ENCODE measurements at regions not wholly inside any gene's neighbourhood (a gene's known extent, or its start where the extent isn't known, plus 50 kb on each side); places are given as distances from the start of the nearest gene placed in this dataset.

DNA sequence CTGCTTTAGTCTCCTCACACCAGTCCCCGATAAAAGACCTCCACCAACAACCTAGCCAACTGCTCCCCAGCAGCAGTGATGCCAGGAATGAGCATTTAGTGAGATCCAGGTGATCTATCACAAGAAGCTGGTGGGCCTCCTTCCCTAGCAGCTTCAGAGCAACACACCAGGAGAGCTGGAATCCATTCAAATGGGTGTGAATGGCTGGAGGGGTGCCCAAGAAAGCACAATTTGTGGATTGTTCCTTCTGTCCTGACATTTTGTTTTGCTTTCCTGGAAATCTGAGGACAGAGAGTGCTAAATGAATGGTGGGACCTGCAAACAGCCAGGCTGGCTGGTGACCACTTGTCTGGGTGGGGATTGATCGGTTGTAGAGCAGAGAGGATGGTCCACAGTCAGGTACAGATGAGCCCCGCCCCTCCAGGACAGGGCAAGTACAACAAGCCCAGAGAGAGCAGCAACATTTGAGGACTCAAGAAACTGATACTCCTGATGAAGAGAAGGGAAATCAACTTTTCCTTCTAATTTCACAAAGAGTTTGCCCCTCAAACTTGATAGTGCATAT is 316.8 kb downstream of the VPS13C start:
- POLR2A ChIA-PET = no interaction called here

DNA sequence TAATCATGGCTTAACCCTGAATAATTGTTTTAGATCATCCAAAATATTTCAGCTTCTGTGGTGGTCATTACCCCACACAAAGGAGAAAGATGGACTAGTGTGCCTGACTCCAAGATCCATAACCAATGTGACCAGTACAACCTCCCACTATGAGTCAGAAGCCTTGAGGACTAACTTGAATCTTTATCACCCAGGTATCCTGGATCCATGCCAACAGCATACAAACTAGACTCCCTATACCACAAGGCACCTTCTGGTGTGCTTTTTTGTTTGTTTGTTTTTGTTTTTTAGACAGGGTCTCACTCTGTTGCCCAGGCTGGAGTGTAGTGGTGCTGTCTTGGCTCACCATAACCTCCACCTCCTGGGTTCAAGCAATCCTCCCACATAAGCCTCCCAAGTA is 317.7 kb downstream of the VPS13C start:
- CTCF ChIA-PET = no interaction called here

More for the DNA sequence above, 316.8 kb downstream of the VPS13C start:
- CTCF ChIA-PET = no interaction called here

DNA sequence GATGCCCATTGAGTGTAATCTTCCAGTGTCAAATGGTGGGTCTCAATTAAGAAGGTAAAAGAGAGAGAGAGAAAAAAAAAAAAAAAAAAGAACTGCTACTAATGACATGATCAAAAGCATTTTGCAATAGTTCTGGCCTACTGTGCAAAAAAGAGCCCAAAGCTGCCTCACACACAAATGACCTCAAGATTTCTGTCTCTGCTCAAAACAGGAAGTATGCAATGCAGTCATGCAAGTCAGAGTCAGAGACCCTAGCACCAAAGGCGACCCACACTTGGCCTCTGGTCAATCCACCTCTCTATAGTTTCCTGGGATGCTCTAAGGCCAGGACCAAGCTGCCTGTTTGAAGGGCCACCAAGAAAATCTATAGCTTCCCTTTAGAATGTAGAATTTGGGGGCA is 323.5 kb downstream of the VPS13C start:
- ChIA-PET CTCF (interaction anchor here (0.6 to 0.7 kb wide), 2 partner anchors 13 to 70 kb away, joined by 3 read pairs; no protein-coding TSS in a partner anchor), POLR2A (no interaction called here)

More for the DNA sequence above, 317.7 kb downstream of the VPS13C start:
- POLR2A ChIA-PET = no interaction called here

DNA sequence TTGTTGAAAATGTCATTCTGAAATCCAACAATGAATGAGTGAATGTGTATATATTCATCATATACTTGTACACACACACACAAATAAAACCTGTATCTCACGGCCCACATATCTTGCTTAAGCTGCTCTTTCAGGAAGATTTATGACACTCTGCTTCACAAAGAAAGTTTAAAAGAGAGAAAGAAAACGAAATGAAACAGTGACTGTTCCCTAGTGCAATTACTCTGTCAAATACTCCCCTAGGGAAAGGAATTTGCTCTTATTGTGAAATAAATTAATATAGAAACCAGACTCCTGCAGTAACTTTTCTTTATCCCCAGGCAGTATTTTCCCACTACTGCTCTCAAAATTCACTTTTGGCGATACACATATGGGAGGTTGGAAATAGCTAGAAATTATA is 329.1 kb downstream of the VPS13C start:
- ChIA-PET CTCF (no interaction called here), POLR2A (no interaction called here)

DNA sequence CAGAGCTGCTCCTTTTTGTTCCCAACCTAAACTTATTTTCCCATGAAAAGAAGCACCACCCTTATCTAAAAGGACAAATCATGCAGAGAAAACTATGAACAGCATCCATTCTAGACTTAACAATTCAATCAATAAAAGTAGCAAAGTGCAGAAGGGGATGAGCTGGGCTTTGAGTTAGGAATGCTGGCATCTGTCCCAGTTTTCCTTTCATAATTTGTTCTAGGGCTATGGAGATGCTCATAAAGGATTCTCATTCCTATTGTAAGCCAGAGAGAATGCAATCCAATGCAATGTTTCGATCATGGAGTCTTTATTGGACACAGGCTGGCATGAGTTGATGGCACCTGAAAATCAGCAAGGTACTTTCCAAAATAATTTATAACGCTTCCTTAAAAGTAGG is 330.6 kb downstream of the VPS13C start:
- POLR2A ChIA-PET = no interaction called here

DNA sequence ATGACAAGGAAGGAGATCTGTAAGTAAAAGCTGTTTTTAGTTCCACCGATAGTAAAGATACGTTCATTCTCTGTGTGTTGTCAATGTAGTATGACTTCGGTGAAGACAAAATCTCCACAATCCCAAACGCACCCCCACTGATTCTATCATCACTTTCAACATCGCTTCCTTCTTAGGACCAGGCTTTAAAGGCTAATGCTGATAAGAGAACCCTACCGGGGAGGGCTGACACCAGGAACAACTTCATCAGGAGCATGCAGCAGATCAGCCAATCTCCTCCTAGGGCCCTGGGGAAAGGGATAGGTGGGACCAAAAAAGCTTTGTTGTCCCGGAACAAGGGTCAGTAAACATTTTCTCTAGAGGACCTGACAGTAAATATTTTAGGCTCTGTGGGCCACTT is 334.1 kb downstream of the VPS13C start:
- CTCF ChIA-PET = no interaction called here
- POLR2A ChIA-PET = no interaction called here

More for the DNA sequence above, 330.6 kb downstream of the VPS13C start:
- CTCF ChIA-PET = no interaction called here

DNA sequence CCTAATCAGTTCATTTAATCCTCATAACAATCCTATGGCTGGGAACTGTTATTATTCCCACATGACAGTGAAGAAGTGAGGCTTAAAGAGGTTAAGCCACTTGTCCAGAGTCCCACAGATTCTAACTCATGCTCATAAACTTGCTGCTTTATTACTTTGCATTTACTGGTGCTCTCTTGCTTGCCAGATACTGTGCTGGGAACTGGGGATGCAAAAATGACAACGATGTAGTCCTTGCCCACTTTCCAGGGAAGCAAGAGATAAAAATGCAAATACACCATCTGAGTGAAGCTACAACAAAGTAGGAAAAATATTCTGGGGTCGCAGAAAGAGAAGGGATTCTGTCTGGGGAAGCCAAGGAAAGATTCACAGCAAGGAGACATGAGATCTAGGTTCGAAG is 335.0 kb downstream of the VPS13C start:
- POLR2A ChIA-PET = no interaction called here
- CTCF ChIA-PET = no interaction called here

DNA sequence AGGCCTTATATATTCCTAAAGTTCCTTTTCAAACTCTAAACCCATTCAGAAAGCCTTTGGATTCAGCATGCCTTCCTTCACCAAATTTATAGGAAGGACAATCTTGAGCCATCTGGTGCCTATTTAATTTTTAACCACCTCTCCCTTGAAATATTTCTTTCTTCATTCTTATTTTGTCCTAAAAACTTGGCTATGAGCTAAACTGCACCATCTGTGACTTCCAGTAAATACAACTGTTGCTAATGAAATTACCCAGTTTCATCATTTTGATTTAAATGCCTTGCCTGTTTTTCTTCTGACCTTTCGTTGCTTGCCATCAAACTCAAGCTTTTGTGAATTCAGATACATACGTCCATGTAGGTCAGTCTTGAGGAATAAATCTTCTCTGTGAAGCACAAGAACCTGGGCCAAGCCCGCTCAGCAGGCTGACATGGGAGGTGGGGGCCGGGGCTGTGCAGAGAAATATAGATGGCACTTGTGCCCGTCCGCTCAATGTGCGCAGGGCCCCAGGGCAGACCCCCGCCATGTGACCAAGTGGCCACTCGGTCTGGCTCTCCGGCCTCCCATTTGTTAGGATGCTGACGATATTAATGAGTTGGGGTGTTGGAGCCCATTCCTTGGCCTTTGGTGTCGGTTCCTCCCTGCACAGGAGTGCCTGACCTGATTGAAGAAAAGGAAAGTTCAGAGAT is 335.9 kb downstream of the VPS13C start:
- POLR2A ChIA-PET = no interaction called here

DNA sequence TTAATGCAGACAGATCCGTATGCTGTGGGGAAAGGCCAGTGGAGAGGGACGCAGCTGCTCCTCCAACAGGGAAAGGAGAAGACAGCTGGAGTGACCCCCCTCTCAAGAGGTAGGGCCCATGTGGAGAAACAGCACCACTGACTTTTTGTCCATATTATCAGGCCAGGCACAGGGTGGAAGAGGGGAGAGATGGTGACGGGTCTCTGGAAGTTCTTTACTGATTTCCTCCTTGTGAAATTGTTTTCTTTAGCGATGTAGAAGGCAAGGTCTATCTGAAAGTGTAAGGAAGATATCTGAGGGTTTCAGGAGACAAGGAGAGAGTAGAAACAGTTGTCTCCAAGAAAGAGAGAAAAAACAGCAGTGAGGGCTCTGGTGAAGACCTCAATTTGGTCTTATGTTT is 338.8 kb downstream of the VPS13C start:
- CTCF ChIA-PET = no interaction called here
- POLR2A ChIA-PET = no interaction called here

More for the DNA sequence above, 335.9 kb downstream of the VPS13C start:
- CTCF ChIA-PET = interaction anchor here (1.4 kb wide), 1 partner anchor 9 kb away, joined by 3 read pairs; no protein-coding TSS in a partner anchor

DNA sequence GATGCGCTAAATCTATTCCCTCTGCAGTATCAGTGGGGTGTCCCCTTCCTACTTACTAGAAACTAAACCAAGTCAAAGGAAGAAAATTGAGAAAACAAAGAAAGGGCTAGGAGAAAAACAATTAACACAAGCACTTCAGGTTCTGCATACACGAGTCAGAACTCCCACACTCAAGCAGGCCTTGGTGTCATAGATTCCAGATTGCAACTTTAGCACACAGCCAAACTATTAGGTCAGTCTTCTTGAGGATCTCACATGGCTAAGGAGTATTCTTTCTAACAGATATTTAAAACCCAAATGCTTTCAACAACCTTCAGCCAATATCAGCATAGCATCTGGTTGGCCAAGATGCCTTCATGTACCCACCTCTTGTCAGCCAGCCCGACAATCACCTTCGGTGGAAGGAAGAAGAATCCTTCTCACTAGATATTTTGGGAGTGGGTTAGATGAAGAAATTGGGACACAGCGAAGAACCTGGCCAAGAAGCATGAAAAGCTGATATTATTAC is 340.0 kb downstream of the VPS13C start:
- CTCF ChIA-PET = no interaction called here

DNA sequence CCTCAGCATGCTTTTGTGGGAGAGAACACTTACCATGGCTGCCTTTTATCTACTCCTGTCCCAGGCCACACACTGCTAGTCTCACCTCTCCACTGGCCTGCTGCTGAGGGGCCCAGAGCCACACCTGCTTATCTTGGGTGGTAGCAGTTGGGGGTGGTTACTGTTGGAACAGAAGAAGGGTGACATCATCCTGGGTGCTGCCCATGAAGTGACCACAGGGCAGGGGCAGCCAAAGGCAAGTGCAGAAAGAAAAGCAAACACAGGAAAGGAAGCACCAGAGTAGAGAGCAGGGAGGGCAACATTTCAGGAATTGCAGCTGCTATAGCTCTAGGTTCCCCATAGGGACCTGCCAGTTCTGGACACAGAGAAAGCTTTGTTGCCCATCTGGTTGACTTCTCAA is 345.2 kb downstream of the VPS13C start:
- ChIA-PET POLR2A (no interaction called here), CTCF (no interaction called here)

More for the DNA sequence above, 340.0 kb downstream of the VPS13C start:
- POLR2A ChIA-PET = no interaction called here

DNA sequence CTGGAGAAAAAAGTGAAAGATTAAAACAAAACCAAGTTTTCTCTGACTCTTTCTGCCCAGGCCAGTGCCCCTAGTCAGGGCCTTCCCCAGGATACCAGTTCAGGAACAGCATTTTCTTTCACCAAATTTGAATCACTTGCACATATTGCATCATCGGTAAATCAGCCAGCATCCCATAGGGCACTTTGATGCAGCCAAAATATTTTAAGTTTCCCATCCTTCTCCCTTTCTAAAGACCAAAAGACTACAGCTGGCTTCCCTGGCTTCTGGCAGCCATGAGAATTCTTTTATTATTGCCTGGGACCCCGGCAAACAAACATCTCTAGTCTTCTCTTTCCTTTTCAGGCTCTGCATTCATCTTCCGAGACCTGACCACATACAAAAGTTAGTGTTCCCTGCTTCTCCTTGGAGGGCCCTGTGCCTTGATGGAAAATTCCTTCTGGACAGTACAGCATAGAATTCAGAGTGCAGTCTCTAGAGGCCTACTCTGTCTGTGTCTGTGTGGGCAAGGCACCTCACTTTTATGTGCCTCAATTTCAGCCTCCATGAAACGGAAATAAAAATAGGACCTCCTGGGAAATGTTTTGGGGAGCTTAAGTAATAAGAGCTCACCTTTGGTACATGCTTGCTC is 348.0 kb downstream of the VPS13C start:
- CTCF ChIA-PET = no interaction called here
- POLR2A ChIA-PET = no interaction called here

DNA sequence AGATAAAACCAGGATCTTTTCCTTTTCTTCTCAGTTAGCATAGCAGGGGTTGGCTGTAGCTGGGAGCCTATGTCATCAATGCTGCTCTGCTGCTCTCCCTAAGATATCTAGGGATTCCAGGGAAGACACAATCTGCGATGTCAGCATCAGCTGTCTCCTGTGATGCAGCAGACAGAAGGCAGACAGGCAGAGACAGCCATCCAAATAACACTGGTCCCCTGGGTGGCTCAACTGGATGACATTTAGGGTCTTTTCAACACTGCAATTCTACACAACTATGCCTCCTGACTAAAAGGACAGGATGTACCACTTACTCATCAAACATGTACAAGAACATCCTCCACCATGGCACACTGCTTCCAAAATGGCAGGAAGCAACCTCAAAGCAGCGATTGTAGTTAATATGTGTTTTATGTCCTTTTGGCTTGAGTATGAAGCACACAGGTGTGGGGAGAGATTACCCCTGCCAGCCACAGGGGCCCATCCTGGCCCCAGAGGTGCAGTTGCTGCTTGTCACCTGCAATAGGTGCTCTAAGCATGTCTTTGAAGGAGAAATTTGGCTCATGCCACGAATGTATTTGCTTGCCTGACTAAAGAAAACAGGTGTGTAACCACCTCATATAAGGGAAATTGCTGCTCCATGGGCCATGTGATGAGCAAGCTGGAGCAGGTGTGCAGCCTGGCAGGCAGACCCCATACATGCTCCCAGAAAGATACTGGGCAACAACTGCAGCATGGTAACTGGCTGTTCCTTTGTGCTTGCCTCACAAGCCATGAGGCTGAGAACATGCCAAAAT is 357.8 kb downstream of the VPS13C start:
- ChIA-PET CTCF (no interaction called here), POLR2A (no interaction called here)

DNA sequence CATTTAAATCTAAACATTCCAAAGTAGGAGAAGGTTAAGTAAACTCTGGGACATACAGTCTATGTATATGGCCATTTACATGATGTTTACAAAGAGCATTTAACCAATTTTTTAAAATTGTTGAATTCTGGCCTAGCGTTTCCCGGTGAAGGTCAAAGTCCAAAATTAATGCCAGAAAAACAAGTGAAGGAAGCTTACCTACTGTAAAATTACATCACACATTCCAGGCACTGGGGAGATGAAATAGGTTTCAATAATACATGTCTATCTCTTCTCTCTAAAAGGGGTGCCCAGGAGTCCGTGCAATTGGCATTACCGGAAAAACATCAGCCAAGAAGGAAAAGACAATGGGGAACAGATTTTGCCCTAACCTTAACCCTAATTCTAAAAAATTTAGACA is 358.8 kb downstream of the VPS13C start:
- CTCF ChIA-PET = no interaction called here
- POLR2A ChIA-PET = no interaction called here

DNA sequence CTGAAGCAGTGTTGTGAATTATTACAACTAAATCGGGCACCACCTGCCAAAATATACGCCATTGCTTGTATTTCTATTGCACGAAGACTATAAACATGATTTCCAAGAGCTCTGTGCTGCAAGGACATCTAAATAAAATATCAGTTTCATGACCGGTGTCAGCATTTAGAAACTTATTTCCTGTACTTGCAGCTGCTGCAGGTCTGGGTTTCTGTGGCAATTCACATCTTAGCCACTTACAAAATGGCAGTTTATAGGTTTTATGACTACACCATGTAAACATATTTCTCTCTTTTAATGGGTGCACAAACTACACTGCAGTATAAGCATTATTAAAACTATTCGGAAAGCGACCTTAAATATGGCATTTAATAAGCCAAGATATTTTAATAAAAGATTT is 359.4 kb downstream of the VPS13C start:
- CTCF ChIA-PET = no interaction called here
- POLR2A ChIA-PET = no interaction called here

DNA sequence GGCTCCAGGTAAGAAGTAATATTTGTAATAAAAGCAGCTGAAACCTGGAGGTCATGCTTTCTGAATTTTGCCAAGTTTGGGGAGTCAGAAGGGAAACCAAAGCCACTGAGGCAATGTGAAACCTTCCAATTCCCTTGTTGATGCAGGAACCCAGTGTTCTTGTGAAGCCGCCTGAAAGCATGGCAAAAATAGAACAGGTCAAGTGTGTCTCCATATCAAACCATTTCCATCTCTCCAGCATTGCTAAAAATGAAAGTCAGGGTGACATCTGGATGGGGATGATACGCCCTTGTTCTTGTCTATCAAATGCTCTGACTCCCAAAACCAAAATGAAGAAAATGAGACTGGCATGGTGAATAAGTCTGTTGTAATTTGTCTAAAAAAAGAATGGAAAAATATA is 362.5 kb downstream of the VPS13C start:
- POLR2A ChIA-PET = no interaction called here
- CTCF ChIA-PET = no interaction called here

DNA sequence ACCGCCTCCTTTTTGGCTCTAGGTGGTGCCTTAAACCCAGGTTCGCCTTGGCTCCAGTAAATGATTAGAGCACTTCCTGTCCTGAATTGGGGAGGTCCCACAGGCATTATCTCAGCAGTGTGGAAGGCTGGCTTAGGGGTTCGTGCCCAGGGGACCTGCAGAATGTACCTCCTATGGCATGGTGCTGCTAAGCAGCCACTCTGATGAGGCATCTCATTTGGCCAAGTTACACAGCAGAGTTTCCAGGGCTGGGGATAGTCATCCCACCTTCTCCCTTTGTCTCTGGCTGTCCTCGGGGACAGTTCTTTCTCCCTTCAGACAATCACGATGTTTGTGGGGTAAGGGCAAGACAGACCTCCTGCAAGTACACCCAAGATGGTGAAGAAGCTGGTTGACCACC is 371.2 kb downstream of the VPS13C start:
- ChIA-PET CTCF (no interaction called here), POLR2A (no interaction called here)

DNA sequence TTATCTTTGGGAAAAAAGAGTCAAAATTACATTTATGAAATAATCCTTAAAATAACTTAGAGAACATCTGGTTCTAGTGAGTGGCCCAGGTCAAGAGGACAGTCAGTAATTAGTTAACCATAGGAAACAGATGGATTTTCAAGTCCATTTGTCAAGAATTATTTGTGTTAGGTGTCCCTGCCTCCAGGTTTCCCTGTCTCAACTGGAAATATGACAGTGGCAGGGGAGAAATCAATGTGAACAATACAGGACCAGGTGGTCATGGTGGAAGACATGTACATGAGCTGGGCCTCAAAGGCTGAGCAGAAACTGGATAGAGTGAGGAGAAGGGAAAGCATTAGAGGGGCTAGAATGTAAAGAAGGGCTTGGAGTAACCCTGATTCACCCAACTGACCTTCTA is 372.6 kb downstream of the VPS13C start:
- CTCF ChIA-PET = no interaction called here
- POLR2A ChIA-PET = no interaction called here

DNA sequence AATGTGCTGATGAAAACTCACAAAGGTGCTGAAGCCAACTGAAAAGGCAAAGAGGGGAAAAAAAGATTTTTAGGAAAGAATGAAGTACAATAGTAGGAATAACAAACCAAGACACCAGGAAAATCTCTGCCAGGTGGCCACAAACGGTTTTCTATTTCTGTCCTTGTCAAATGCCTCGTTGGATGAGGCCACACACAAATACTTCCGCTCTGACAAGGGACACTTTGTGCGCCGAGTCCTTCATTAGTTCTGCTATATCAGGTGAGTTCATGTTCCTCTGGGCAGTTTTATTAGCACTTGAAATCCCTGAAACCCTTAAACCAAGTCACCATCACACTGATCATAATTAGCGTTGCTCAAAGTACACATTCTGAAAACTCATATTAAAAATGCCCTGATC is 373.1 kb downstream of the VPS13C start:
- ChIA-PET POLR2A (no interaction called here), CTCF (no interaction called here)

DNA sequence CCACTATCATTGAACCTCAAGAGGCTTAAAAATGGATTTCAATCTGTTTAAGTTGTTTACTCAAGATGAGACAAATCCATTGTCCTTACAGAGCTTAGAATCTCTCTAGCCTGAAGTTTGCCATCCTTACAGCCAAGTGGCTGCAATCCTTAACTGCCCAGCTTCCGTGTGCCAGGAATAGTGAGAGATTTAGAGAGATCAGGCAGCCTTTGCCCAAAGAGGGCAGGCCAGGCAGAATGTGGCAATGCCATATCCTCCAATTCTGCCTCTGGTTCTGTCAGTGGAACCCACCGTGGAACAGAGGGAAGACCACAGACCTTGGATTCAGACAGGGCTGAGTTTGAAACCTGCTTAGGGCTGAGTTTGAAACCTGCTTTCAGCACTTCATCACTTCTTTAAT is 374.3 kb downstream of the VPS13C start:
- CTCF ChIA-PET = no interaction called here

DNA sequence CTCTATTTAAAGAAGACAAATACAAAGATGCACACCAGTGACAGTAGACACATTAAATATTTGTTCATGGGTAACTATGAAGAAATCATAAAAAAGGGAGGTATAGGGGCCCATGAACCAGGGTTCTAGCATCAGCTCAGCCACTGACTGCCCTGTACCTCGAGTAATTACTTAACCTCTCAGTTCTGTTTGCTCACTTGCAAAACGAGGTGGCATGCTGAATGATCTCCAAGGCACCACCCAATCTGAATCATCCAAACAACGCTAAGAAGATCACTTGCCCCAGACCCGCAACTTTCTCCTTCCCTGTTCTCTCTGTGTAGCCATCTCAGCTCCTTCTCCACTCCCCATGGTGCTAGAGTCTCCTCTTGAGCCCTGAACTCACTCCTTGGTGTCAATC is 374.7 kb downstream of the VPS13C start:
- CTCF ChIA-PET = no interaction called here

More for the DNA sequence above, 374.3 kb downstream of the VPS13C start:
- POLR2A ChIA-PET = no interaction called here

More for the DNA sequence above, 374.7 kb downstream of the VPS13C start:
- POLR2A ChIA-PET = no interaction called here
